HG03571 (cell line): ENCODE measurements at regions not wholly inside any gene's neighbourhood (a gene's known extent, or its start where the extent isn't known, plus 50 kb on each side); places are given as distances from the start of the nearest gene placed in this dataset.
"Not testable (repeated sequence)": the region's sequence is repeated elsewhere in the genome, so short reads cannot be mapped to it uniquely, and the experiment has no call there.

ENCODE experiments used
- ATAC-seq: cut with Tn5 transposase; IDR thresholded peaks from one replicate; pipeline ENCODE4 v1.9.1; 2021; ENCODE audit not compliant: unreplicated experiment

- ATAC-seq, result no peak
These were observed 361.0 kb downstream of the ETV1 start for GRCh38 chr7:13628239-13629001.

- not testable (repeated sequence) for ATAC-seq
These were observed 358.0 kb downstream of the ETV1 start for GRCh38 chr7:13631207-13632049.

- ATAC-seq, result no peak
These were observed 355.6 kb downstream of the ETV1 start for GRCh38 chr7:13633857-13634256.

- ATAC-seq, result no peak
These were observed 350.1 kb downstream of the ETV1 start for GRCh38 chr7:13639396-13639795.

GRCh38 chr7:13641714-13642113, 347.8 kb downstream of the ETV1 start:
- ATAC-seq, result no peak

- no peak for ATAC-seq
These were observed 338.3 kb downstream of the ETV1 start for GRCh38 chr7:13651167-13651566.

GRCh38 chr7:13656330-13656729, 333.1 kb downstream of the ETV1 start:
- ATAC-seq, result no peak

GRCh38 chr7:13673290-13673689, 316.2 kb downstream of the ETV1 start:
- no peak for ATAC-seq

- ATAC-seq, result no peak
These were observed 306.8 kb downstream of the ETV1 start for GRCh38 chr7:13682626-13683025.

GRCh38 chr7:13687500-13687899, 302.0 kb downstream of the ETV1 start:
- ATAC-seq, result no peak

GRCh38 chr7:13692548-13692947, 296.9 kb downstream of the ETV1 start:
- ATAC-seq, result no peak

GRCh38 chr7:13702251-13702650, 287.2 kb downstream of the ETV1 start:
- ATAC-seq, result no peak

GRCh38 chr7:13708670-13709069, 280.8 kb downstream of the ETV1 start:
- ATAC-seq, result no peak

GRCh38 chr7:13713092-13713491, 276.4 kb downstream of the ETV1 start:
- ATAC-seq, result no peak

GRCh38 chr7:13715534-13715933, 273.9 kb downstream of the ETV1 start:
- no peak for ATAC-seq

GRCh38 chr7:13717031-13717430, 272.4 kb downstream of the ETV1 start:
- ATAC-seq, result no peak

- ATAC-seq, result no peak
These were observed 265.1 kb downstream of the ETV1 start for GRCh38 chr7:13724191-13724976.

- ATAC-seq, result no peak
These were observed 264.4 kb downstream of the ETV1 start for GRCh38 chr7:13724977-13725566.

- ATAC-seq, result no peak
These were observed 263.9 kb downstream of the ETV1 start for GRCh38 chr7:13725591-13725990.

- no peak for ATAC-seq
These were observed 262.2 kb downstream of the ETV1 start for GRCh38 chr7:13727279-13727678.

- ATAC-seq, result no peak
These were observed 261.7 kb downstream of the ETV1 start for GRCh38 chr7:13727751-13728150.
